HepG2 (cell line): ENCODE measurements at regions not wholly inside any gene's neighbourhood (a gene's known extent, or its start where the extent isn't known, plus 50 kb on each side); places are given as distances from the start of the nearest gene placed in this dataset.

Experiments used
- CEBPZ ChIP-seq: IDR thresholded peaks from 2 replicates; pipeline ENCODE4 v1.6.1; 2012; ENCODE audit warnings: low read length, improper control_type of control experiment
- FOXM1 ChIP-seq: sonication (generic); formaldehyde crosslinking; IDR thresholded peaks from 2 replicates; pipeline ENCODE4 v1.5.0; 2020; ENCODE audit warnings: missing genetic modification reagents
- PRDM15 ChIP-seq: sonication (generic); formaldehyde crosslinking; IDR thresholded peaks from 2 replicates; pipeline ENCODE4 v1.4.0; 2020; ENCODE audit warnings: missing genetic modification reagents
- SIN3B ChIP-seq: fragments of 150-350 bp; IDR thresholded peaks from 2 replicates; pipeline ENCODE4 v1.6.1; 2014; ENCODE audit warnings: low read length
- UBTF ChIP-seq: sonication (generic); formaldehyde crosslinking; IDR thresholded peaks from 2 replicates; pipeline ENCODE4 v1.4.0; 2020; ENCODE audit warnings: mild to moderate bottlenecking, missing genetic modification reagents
- ZNF274 ChIP-seq: sonication (generic); formaldehyde crosslinking; IDR thresholded peaks from 2 replicates; pipeline ENCODE4 v1.5.1; 2020; ENCODE audit warnings: mild to moderate bottlenecking, missing genetic modification reagents
- ZNF343 ChIP-seq: sonication (generic); formaldehyde crosslinking; IDR thresholded peaks from 2 replicates; pipeline ENCODE4 v1.4.0; 2020; ENCODE audit warnings: mild to moderate bottlenecking, missing genetic modification reagents
- ZNF792 ChIP-seq: IDR thresholded peaks from 2 replicates; pipeline ENCODE4 v1.6.1; 2016

- TF ChIP-seq PRDM15 (CRISPR knock-in tag) (no peak), ZNF274 (CRISPR knock-in tag) (no peak), UBTF (CRISPR knock-in tag) (no peak), ZNF343 (CRISPR knock-in tag) (no peak), ZNF792 (CRISPR knock-in tag) (no peak), CEBPZ (no peak), SIN3B (no peak), FOXM1 (no peak)
These were observed 154.4 kb downstream of the CDRT15L2 start (continued) for GRCh38 chr17:20733923-20734322.
